Body of pancreas (tissue), 4 donors: ENCODE measurements at regions not wholly inside any gene's neighbourhood (a gene's known extent, or its start where the extent isn't known, plus 50 kb on each side); places are given as distances from the start of the nearest gene placed in this dataset.

ENCODE experiments used
- ATAC-seq: fragments of 150-250 bp; one replicate; pipeline ENCODE4 v1.9.1; 2016
- DNase-seq, 4 donors: peaks; one replicate each; pipeline ENCODE4 v3.0.0-alpha.2; 2019
- H3K27ac ChIP-seq, 4 donors: fragments of 200-600 bp; sonication (generic); 1 replicate in 3 of 4; 2 replicates in 1 of 4; pipeline versions ENCODE4 v1.5.1 to v1.6.1; 2016 to 2019; ENCODE audit warnings: mild to moderate bottlenecking in 1 of 4, mixed read lengths in 1 of 4, moderate library complexity in 1 of 4
- H3K27me3 ChIP-seq, 2 donors: fragments of 200-600 bp; sonication (generic); one replicate each; pipeline ENCODE4 v1.6.0; 2016; ENCODE audit warnings: mild to moderate bottlenecking in 1 of 2
- H3K36me3 ChIP-seq, 2 donors: fragments of 200-600 bp; sonication (generic); replicated peaks in 1 of 2; 2 replicates each; pipeline ENCODE4 v1.5.1; 2016; ENCODE audit warnings: low read depth in 2 of 2; ENCODE audit not compliant: insufficient read depth in 1 of 2
- H3K4me1 ChIP-seq: fragments of 200-600 bp; sonication (generic); one replicate; pipeline ENCODE4 v1.6.0; 2016
- H3K4me3 ChIP-seq, 2 donors: fragments of 200-600 bp; sonication (generic); 1 replicate in 1 of 2; 2 replicates in 1 of 2; pipeline ENCODE4 v1.5.1; 2016 to 2019
- H3K9me3 ChIP-seq, 3 donors: fragments of 200-600 bp; sonication (generic); 1 replicate in 2 of 3; 2 replicates in 1 of 3; pipeline ENCODE4 v1.5.1; 2016
- POLR2A ChIP-seq, 3 donors: fragments of 450-650 bp; IDR thresholded peaks; one replicate each; pipeline ENCODE4 v1.6.1; 2016; ENCODE audit warnings: antibody characterized with exemption in 3 of 3, mild to moderate bottlenecking in 2 of 3
- WGBS, 2 donors: methylation state at CpG; one replicate each; pipeline ENCODE4 v1.1.5; 2017; 5-methylcytosine and 5-hydroxymethylcytosine counted together
- intact Hi-C: fragments of 100-400 bp; cut with DNase I; formaldehyde crosslinking; loops from one replicate; pipeline ENCODE4 v1.15.1; 2023
- TF ChIP-seq, protein P1 (sequence below), 7 experiments: fragments of 450-650 bp in 4 of 7; fragments of 200-600 bp in 3 of 7; sonication (generic) in 3 of 7; IDR thresholded peaks; one replicate each; pipeline ENCODE4 v1.5.1; 2016 to 2019; ENCODE audit warnings: antibody characterized with exemption in 7 of 7

DNA sequence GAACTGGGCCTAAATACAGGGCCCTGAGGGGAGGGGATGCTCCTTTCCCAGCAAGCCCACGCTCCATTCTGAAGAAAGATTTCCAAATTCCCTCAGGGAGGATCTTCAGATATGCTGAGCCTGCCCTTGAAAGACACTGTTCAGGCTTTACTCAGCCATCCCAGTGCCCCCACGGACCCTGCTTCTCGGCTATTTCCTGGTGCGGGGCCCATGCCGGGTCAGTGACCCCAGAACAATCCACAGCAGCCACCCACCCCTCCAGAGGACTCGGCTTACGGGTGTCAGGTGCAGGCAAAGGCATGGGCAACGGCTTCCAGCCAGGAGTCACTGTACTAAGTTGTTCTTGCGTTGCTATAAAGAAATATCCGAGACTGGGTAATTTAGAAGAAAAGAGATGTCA, 137.1 kb downstream of the OAT start:
- no peak overlapping the region for H3K27ac ChIP-seq
- TF ChIP-seq, protein P1, sequence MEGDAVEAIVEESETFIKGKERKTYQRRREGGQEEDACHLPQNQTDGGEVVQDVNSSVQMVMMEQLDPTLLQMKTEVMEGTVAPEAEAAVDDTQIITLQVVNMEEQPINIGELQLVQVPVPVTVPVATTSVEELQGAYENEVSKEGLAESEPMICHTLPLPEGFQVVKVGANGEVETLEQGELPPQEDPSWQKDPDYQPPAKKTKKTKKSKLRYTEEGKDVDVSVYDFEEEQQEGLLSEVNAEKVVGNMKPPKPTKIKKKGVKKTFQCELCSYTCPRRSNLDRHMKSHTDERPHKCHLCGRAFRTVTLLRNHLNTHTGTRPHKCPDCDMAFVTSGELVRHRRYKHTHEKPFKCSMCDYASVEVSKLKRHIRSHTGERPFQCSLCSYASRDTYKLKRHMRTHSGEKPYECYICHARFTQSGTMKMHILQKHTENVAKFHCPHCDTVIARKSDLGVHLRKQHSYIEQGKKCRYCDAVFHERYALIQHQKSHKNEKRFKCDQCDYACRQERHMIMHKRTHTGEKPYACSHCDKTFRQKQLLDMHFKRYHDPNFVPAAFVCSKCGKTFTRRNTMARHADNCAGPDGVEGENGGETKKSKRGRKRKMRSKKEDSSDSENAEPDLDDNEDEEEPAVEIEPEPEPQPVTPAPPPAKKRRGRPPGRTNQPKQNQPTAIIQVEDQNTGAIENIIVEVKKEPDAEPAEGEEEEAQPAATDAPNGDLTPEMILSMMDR (IDR thresholded peaks at IDR 0.05), result no peak
- TF ChIP-seq POLR2A (IDR thresholded peaks at IDR 0.05), result no peak
- ATAC-seq (no peak), DNase-seq (no peak)
- intact Hi-C loops, result no loop called here
- 84 to 91% methylated on average over 10 of the region's 10 CpGs for WGBS, 2 donors
- H3K4me1 ChIP-seq, result no peaks in the 10 kb centered on the region
- H3K9me3 ChIP-seq, result no peaks in the 10 kb centered on the region
- H3K4me3 ChIP-seq, result no peak overlapping the region
- no peaks in the 10 kb centered on the region for H3K27me3 ChIP-seq
- no peaks in the 10 kb centered on the region for H3K36me3 ChIP-seq

DNA sequence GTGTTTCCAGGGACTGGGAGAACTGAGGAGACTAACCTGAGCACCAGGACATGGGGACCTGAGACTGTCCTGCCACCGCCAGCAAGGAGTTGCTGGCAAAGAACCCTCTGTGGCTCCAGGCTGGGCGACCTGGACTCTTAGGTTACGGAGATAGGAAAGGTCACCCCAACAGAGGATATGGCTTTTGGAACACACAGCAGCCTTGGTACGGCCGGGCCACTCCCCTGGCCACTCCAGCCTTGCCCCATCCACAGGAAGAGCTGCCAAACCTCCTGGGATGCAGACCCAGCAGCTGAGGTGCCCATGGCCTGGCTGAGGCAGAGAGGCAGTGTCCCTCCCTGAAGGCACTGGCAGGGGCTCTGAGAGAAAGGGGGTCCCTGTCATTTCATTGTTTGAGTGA, 137.8 kb downstream of the OAT start:
- no peak overlapping the region for H3K27ac ChIP-seq
- 79 to 88% methylated on average over 4 to 5 of the region's 5 CpGs for WGBS, 2 donors
- DNase-seq (no peak), ATAC-seq (no peak)
- H3K4me1 ChIP-seq, result no peaks in the 10 kb centered on the region
- no peaks in the 10 kb centered on the region for H3K9me3 ChIP-seq
- intact Hi-C loops, result no loop called here
- H3K36me3 ChIP-seq, result no peaks in the 10 kb centered on the region
- no peak overlapping the region for H3K4me3 ChIP-seq
- no peaks in the 10 kb centered on the region for H3K27me3 ChIP-seq
- TF ChIP-seq POLR2A (IDR thresholded peaks at IDR 0.05), result no peak
- TF ChIP-seq, protein P1 (IDR thresholded peaks at IDR 0.05), result no peak

DNA sequence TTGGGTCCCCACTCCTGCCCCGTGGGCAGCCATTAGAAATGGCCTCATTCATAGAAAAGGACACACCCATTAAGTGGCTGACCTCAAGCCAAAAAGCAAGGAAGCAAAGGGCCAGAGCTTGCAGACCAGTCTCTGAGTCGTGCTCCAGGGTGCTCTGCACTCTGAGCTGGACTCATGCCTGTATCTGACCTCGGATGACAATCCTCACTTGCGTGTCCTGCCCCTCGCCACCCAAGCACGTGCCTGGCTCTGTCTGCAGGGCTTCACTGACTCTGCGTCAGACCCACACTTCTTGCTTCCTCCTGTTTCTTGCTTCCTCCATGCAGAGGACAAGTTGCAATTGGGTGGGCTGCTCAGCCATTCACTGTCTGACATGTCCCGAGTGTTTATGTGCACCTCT, 138.8 kb downstream of the OAT start:
- intact Hi-C loops, result no loop called here
- Histone ChIP-seq H3K4me1 (no peaks in the 10 kb centered on the region), H3K27me3 (no peaks in the 10 kb centered on the region), H3K9me3 (no peaks in the 10 kb centered on the region), H3K4me3 (no peak overlapping the region), H3K36me3 (no peaks in the 10 kb centered on the region), H3K27ac (no peak overlapping the region)
- DNase-seq (peak in 1 of 4 donors; percentile 45), ATAC-seq (no peak)
- 70 to 75% methylated on average over 8 of the region's 8 CpGs for WGBS, 2 donors
- TF ChIP-seq, protein P1 (IDR thresholded peaks at IDR 0.05), result no peak
- TF ChIP-seq POLR2A (IDR thresholded peaks at IDR 0.05), result no peak

DNA sequence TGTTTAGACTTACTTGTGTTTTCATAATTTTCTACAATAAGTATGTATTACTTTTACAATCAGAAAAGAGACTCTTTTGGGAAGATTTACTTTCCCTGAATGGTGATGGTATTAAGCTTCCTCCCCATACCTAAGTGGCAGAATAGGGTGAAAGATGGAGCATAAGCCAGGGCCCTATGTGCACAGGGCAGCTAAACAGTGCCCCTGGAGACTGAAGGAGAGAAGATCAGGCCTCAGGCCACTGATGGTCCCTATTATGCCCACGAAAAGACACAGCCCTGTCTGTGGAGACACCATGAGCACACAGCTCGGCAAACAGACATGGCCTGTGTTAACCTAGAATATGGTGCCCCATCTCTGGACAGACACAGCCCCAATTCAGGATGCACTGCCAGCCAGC, 139.4 kb downstream of the OAT start:
- WGBS, 2 donors, result 68 to 79% methylated on average over 2 of the region's 2 CpGs
- intact Hi-C loops, result no loop called here

DNA sequence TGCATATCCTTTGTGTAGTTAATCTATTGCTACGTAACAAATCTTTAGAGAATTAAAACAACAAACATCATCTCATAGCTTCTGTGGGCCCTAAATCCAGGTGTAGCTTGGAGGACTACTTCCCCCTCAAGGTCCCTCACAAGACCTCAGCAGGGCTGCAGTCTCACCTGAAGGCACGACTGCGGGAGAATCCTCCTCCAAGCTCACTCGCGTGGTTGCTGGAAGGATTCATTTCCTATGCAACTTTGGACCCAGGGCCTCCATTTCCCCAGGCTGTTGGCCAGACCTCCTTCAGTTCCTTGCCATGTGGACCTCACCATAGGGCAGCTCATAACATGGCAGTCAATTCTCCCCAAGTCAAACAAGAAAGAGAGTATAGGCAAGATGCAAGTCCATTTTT, 140.4 kb downstream of the OAT start:
- 84 to 92% methylated on average over 5 of the region's 5 CpGs for WGBS, 2 donors
- TF ChIP-seq POLR2A (IDR thresholded peaks at IDR 0.05), result no peak
- TF ChIP-seq, protein P1 (IDR thresholded peaks at IDR 0.05), result no peak
- intact Hi-C loops, result no loop called here

More for the DNA sequence above, 139.4 kb downstream of the OAT start:
- ATAC-seq, result no peak
- no peaks in the 10 kb centered on the region for H3K9me3 ChIP-seq
- H3K27me3 ChIP-seq, result no peaks in the 10 kb centered on the region
- H3K4me3 ChIP-seq, result no peak overlapping the region
- H3K4me1 ChIP-seq, result no peaks in the 10 kb centered on the region
- DNase-seq, result no peak
- TF ChIP-seq POLR2A (IDR thresholded peaks at IDR 0.05), result no peak
- TF ChIP-seq, protein P1 (IDR thresholded peaks at IDR 0.05), result no peak
- no peaks in the 10 kb centered on the region for H3K36me3 ChIP-seq
- no peak overlapping the region for H3K27ac ChIP-seq

More for the DNA sequence above, 140.4 kb downstream of the OAT start:
- Histone ChIP-seq H3K36me3 (no peaks in the 10 kb centered on the region), H3K4me1 (no peaks in the 10 kb centered on the region), H3K9me3 (peaks cover 0 to 1% (median 0%) of the 10 kb centered on the region in 3 donors), H3K4me3 (no peak overlapping the region), H3K27me3 (no peaks in the 10 kb centered on the region), H3K27ac (no peak overlapping the region)
- ATAC-seq, result no peak
- no peak for DNase-seq
